GM12878 (cell line): ENCODE measurements at regions not wholly inside any gene's neighbourhood (a gene's known extent, or its start where the extent isn't known, plus 50 kb on each side); places are given as distances from the start of the nearest gene placed in this dataset.

ENCODE experiments used
- ATAC-seq: fragments of 200-7000 bp; cut with Tn5 transposase; 3 replicates; pipeline ENCODE4 v1.9.1; 2020; ENCODE audit warnings: mild to moderate bottlenecking, moderate library complexity
- BruUV-seq: library from RNA; stranded (reverse); fragments of 400-500 nt; replicated peaks from 2 replicates; lab custom pipeline; 2021; lab: Mats Ljungman, UMichigan
- CTCF ChIA-PET: fragments of 300-600 bp; sonication (Branson Sonifier 250); formaldehyde crosslinking; extraction: SDS; loops from one replicate; lab custom pipeline; 2021; ENCODE audit warnings: inconsistent platforms; lab: Yijun Ruan, JAX
- POLR2A ChIA-PET: fragments of 350-600 bp; formaldehyde crosslinking; extraction: SDS; loops from one replicate; lab custom pipeline; 2021; ENCODE audit warnings: inconsistent platforms; lab: Charles Lee
- RAD21 ChIA-PET: fragments of 300-600 bp; sonication (Branson Sonifier 250); formaldehyde crosslinking; loops from one replicate; lab custom pipeline; 2023; ENCODE audit warnings: antibody characterized with exemption; ENCODE audit not compliant: unreplicated experiment; lab: Charles Lee
- SMC1A ChIA-PET: fragments of 300-600 bp; sonication (Branson Sonifier 250); formaldehyde crosslinking; loops from one replicate; lab custom pipeline; 2023; ENCODE audit not compliant: unreplicated experiment, uncharacterized antibody; lab: Charles Lee
- DNase-seq: peaks from one replicate; pipeline ENCODE4 v3.0.0-alpha.2; 2011; ENCODE audit warnings: low read depth, low spot score
- FAIRE-seq: peaks from 3 replicates; lab custom pipeline; 2011; peaks lifted over from hg19 to GRCh38; lab: Jason Lieb, UNC
- H2AFZ ChIP-seq: 2 replicates; pipeline ENCODE4 v1.6.0; 2011; ENCODE audit warnings: low read depth, low read length, control low read depth; ENCODE audit not compliant: control insufficient read depth
- H3K27ac ChIP-seq: 2 replicates; pipeline ENCODE4 v1.5.1; 2011; ENCODE audit warnings: control low read depth; ENCODE audit not compliant: control insufficient read depth, insufficient read depth
- H3K27me3 ChIP-seq, 2 experiments: replicated peaks in 1 of 2; 2 replicates each; pipeline versions ENCODE4 v1.6.0 to v1.6.1; 2011; ENCODE audit warnings: low read length in 1 of 2; ENCODE audit not compliant: control insufficient read depth in 2 of 2, insufficient read depth in 2 of 2
- H3K36me3 ChIP-seq, 2 experiments: 2 replicates each; pipeline ENCODE4 v1.5.1; 2011; ENCODE audit warnings: low read length in 1 of 2; ENCODE audit not compliant: control insufficient read depth in 2 of 2, insufficient read depth in 2 of 2
- H3K4me1 ChIP-seq: 2 replicates; pipeline ENCODE4 v1.6.1; 2011; ENCODE audit warnings: mild to moderate bottlenecking, low read length, moderate library complexity, mixed read lengths; ENCODE audit not compliant: control insufficient read depth, insufficient read depth
- H3K4me2 ChIP-seq: 2 replicates; pipeline ENCODE4 v1.6.0; 2011; ENCODE audit warnings: control low read depth; ENCODE audit not compliant: control insufficient read depth, insufficient read depth
- H3K4me3 ChIP-seq: fragments of 200-600 bp; sonication (generic); 2 replicates; pipeline ENCODE4 v1.5.1; 2016
- H3K79me2 ChIP-seq: 2 replicates; pipeline ENCODE4 v1.6.0; 2011; ENCODE audit warnings: low read length; ENCODE audit not compliant: control insufficient read depth, insufficient read depth
- H3K9ac ChIP-seq: 2 replicates; pipeline ENCODE4 v1.8.0; 2011; ENCODE audit warnings: low read length, control low read depth, mixed read lengths; ENCODE audit not compliant: control insufficient read depth, insufficient read depth
- H3K9me3 ChIP-seq: replicated peaks from 3 replicates; pipeline ENCODE4 v1.5.1; 2011; ENCODE audit warnings: mild to moderate bottlenecking, low read length; ENCODE audit not compliant: control insufficient read depth, insufficient read depth
- H4K20me1 ChIP-seq: 2 replicates; pipeline ENCODE4 v1.6.0; 2011; ENCODE audit not compliant: control insufficient read depth, insufficient read depth
- ATF3 ChIP-seq: IDR thresholded peaks from 2 replicates; pipeline ENCODE4 v1.6.1; 2011; ENCODE audit warnings: low read depth, mild to moderate bottlenecking, low read length, moderate library complexity, borderline replicate concordance; ENCODE audit errors: extremely low read depth
- CEBPB ChIP-seq, 2 experiments: fragments of 150-350 bp in 1 of 2; IDR thresholded peaks; 2 replicates each; pipeline ENCODE4 v1.6.1; 2012 to 2014; ENCODE audit warnings: low read depth in 2 of 2, low read length in 2 of 2, borderline replicate concordance in 1 of 2, inconsistent platforms in 1 of 2
- CHD2 ChIP-seq: IDR thresholded peaks from 2 replicates; pipeline ENCODE4 v1.6.1; 2011; ENCODE audit warnings: low read depth, low read length, improper control_type of control experiment, borderline replicate concordance
- CREM ChIP-seq: IDR thresholded peaks from 2 replicates; pipeline ENCODE4 v1.6.1; 2014; ENCODE audit warnings: antibody characterized with exemption, low read depth
- ETV6 ChIP-seq, 2 experiments: fragments of 450-650 bp in 1 of 2; IDR thresholded peaks in 1 of 2; conservative IDR thresholded peaks in 1 of 2; 2 replicates each; pipeline ENCODE4 v1.6.1; 2014; ENCODE audit warnings: antibody characterized with exemption in 1 of 2, borderline replicate concordance in 1 of 2, low read depth in 1 of 2, mild to moderate bottlenecking in 1 of 2, moderate library complexity in 1 of 2
- IKZF1 ChIP-seq: fragments of 450-650 bp; conservative IDR thresholded peaks from 2 replicates; pipeline ENCODE4 v1.6.1; 2017; ENCODE audit warnings: antibody characterized with exemption, mild to moderate bottlenecking
- IRF5 ChIP-seq: fragments of 450-650 bp; IDR thresholded peaks from 2 replicates; pipeline ENCODE4 v1.6.1; 2017; ENCODE audit warnings: borderline replicate concordance
- MEF2A ChIP-seq: IDR thresholded peaks from 2 replicates; pipeline ENCODE4 v1.6.1; 2011; ENCODE audit warnings: low read depth, mild to moderate bottlenecking, low read length, moderate library complexity; ENCODE audit not compliant: insufficient read depth
- MTA3 ChIP-seq: IDR thresholded peaks from 2 replicates; pipeline ENCODE4 v1.6.1; 2012; ENCODE audit warnings: low read length, inconsistent platforms, borderline replicate concordance
- MYC ChIP-seq: IDR thresholded peaks from 2 replicates; pipeline ENCODE4 v1.6.1; 2011; ENCODE audit warnings: mild to moderate bottlenecking, low read length, moderate library complexity, inconsistent platforms; ENCODE audit not compliant: insufficient read depth, insufficient replicate concordance, insufficient read length, severe bottlenecking
- NFXL1 ChIP-seq: fragments of 450-650 bp; IDR thresholded peaks from 2 replicates; pipeline ENCODE4 v1.6.1; 2017; ENCODE audit warnings: antibody characterized with exemption, mild to moderate bottlenecking, borderline replicate concordance
- NRF1 ChIP-seq: conservative IDR thresholded peaks from 2 replicates; pipeline ENCODE4 v1.6.1; 2011; ENCODE audit warnings: mild to moderate bottlenecking, low read depth, low read length, improper control_type of control experiment
- SPI1 ChIP-seq: IDR thresholded peaks from 2 replicates; pipeline ENCODE4 v1.6.1; 2011; ENCODE audit warnings: low read depth, mild to moderate bottlenecking, low read length, moderate library complexity, borderline replicate concordance; ENCODE audit not compliant: insufficient read depth
- TBL1XR1 ChIP-seq: IDR thresholded peaks from 2 replicates; pipeline ENCODE4 v1.6.1; 2012; ENCODE audit warnings: low read depth, low read length, improper control_type of control experiment
- TCF3 ChIP-seq: IDR thresholded peaks from 2 replicates; pipeline ENCODE4 v1.6.1; 2012; ENCODE audit warnings: low read depth, mild to moderate bottlenecking, low read length, borderline replicate concordance; ENCODE audit not compliant: insufficient read depth
- WGBS: methylation state at CpG from one replicate; pipeline ENCODE4 v1.1.6; 2016; ENCODE audit warnings: low lambda C conversion rate; ENCODE audit not compliant: insufficient replicate concordance, insufficient coverage; ENCODE audit errors: missing lambda C conversion rate; 5-methylcytosine and 5-hydroxymethylcytosine counted together
- in situ Hi-C: fragments of 300-500 bp; cut with MboI; formaldehyde crosslinking; loops from 9 replicates; pipeline ENCODE4 v1.14.3; 2018; ENCODE audit warnings: mixed read lengths
- intact Hi-C: fragments of 100-400 bp; cut with micrococcal nuclease; formaldehyde crosslinking; loops from one replicate; pipeline ENCODE4 v1.14.2; 2022; ENCODE audit not compliant: unreplicated experiment

GRCh38 chr14:101061411-101062064 lies 158.0 kb upstream of the RTL1 start:
- Histone ChIP-seq H3K27ac (no peak overlapping the region), H4K20me1 (no peaks in the 10 kb centered on the region), H3K4me2 (no peak overlapping the region), H3K9ac (no peak overlapping the region), H3K4me3 (no peak overlapping the region), H3K4me1 (no peaks in the 10 kb centered on the region), H3K36me3 (no peaks in the 10 kb centered on the region), H3K9me3 (no peaks in the 10 kb centered on the region; the same call in 2 of the 3 replicates), H3K27me3 (no peaks in the 10 kb centered on the region), H3K79me2 (no peaks in the 10 kb centered on the region), H2AFZ (no peak overlapping the region)
- no TSS peak for BruUV-seq
- ChIA-PET CTCF (no interaction called here), RAD21 (no interaction called here), SMC1A (no interaction called here), POLR2A (no interaction called here)
- ATAC-seq (no peak), FAIRE-seq (no peak), DNase-seq (no peak)
- TF ChIP-seq IRF5 (no peak), MYC (no peak), ETV6 (conservative IDR thresholded peaks at IDR 0.05 in 1 of 2, IDR thresholded peaks at IDR 0.05 in 1 of 2; ENCODE audit: borderline replicate concordance in 1 of 2, low read depth in 1 of 2) (no peak), MTA3 (no peak), TCF3 (no peak), SPI1 (no peak), CEBPB (IDR thresholded peaks at IDR 0.05; ENCODE audit: borderline replicate concordance in 1 of 2, low read depth in 2 of 2, low read length in 2 of 2) (no peak), ATF3 (no peak), NRF1 (no peak), IKZF1 (no peak), TBL1XR1 (no peak), CHD2 (no peak), NFXL1 (no peak), MEF2A (no peak), CREM (no peak)
- WGBS, result 38% methylated on average over 18 of the region's 18 CpGs
- intact Hi-C loops, result no loop called here
- in situ Hi-C loops, result no loop called here
